Neural crest cell (in vitro differentiated cells): ENCODE measurements at regions not wholly inside any gene's neighbourhood (a gene's known extent, or its start where the extent isn't known, plus 50 kb on each side); places are given as distances from the start of the nearest gene placed in this dataset.

Source experiments
- DNase-seq: peaks from one replicate; pipeline ENCODE4 v3.0.0; 2021; ENCODE audit warnings: low read depth, mixed read lengths, low spot score
- H3K27ac Mint-ChIP-seq: one replicate; pipeline ENCODE4 v1.8.0; 2021; ENCODE audit warnings: mild to moderate bottlenecking, mixed read lengths; ENCODE audit not compliant: unreplicated experiment
- H3K27me3 Mint-ChIP-seq: 2 replicates; pipeline ENCODE4 v1.8.0; 2021; ENCODE audit warnings: low read depth, mild to moderate bottlenecking, mixed read lengths
- H3K36me3 Mint-ChIP-seq: 2 replicates; pipeline ENCODE4 v1.8.0; 2021; ENCODE audit warnings: low read depth, mild to moderate bottlenecking, mixed read lengths
- H3K4me1 Mint-ChIP-seq: 2 replicates; pipeline ENCODE4 v1.8.0; 2021; ENCODE audit warnings: mixed read lengths
- H3K4me3 Mint-ChIP-seq: one replicate; pipeline ENCODE4 v1.8.0; 2021; ENCODE audit warnings: mild to moderate bottlenecking, mixed read lengths
- H3K9me3 Mint-ChIP-seq: 2 replicates; pipeline ENCODE4 v1.8.0; 2021; ENCODE audit warnings: mixed read lengths
- CTCF ChIP-seq: fragments of 200-600 bp; sonication (generic); conservative IDR thresholded peaks from 2 replicates; pipeline ENCODE4 v1.5.0; 2021; ENCODE audit warnings: antibody characterized with exemption, mild to moderate bottlenecking

DNA sequence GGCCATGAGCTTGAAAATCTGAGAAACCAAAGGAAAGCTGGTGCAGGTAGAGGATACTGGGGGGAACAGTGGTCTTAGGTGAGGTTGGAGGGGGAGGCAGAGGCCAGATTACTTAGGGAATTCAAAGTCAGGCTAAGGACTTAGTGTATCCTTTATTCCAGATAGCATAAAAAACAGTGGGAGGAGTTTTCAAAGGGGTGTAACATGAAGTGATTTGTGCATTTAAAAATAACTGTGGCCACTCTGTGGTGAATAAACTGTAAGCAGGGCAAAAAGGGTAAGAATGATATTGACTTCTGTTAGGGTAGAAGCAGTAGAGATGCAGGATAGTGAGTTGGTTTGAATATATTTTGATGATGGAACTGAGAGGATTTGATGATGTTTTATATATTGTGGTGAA, 313.2 kb downstream of the EMP1 start:
- no peak overlapping the region for H3K27ac Mint-ChIP-seq
- no peak for DNase-seq
- no peaks in the 10 kb centered on the region for H3K4me1 Mint-ChIP-seq
- no peak for TF ChIP-seq CTCF
- H3K4me3 Mint-ChIP-seq: no peak overlapping the region
- H3K36me3 Mint-ChIP-seq: peaks cover 4% of the 10 kb centered on the region
- H3K9me3 Mint-ChIP-seq: peaks cover 3% of the 10 kb centered on the region
- H3K27me3 Mint-ChIP-seq: no peaks in the 10 kb centered on the region

- H3K4me3 Mint-ChIP-seq: no peak overlapping the region
- H3K9me3 Mint-ChIP-seq: no peaks in the 10 kb centered on the region
- H3K27ac Mint-ChIP-seq: no peak overlapping the region
- H3K27me3 Mint-ChIP-seq: no peaks in the 10 kb centered on the region
- TF ChIP-seq CTCF: no peak
- H3K4me1 Mint-ChIP-seq: no peaks in the 10 kb centered on the region
- DNase-seq: no peak
- H3K36me3 Mint-ChIP-seq: no peaks in the 10 kb centered on the region
Observed at GRCh38 chr12:13505636-13506035, 309.1 kb downstream of the EMP1 start.

DNA sequence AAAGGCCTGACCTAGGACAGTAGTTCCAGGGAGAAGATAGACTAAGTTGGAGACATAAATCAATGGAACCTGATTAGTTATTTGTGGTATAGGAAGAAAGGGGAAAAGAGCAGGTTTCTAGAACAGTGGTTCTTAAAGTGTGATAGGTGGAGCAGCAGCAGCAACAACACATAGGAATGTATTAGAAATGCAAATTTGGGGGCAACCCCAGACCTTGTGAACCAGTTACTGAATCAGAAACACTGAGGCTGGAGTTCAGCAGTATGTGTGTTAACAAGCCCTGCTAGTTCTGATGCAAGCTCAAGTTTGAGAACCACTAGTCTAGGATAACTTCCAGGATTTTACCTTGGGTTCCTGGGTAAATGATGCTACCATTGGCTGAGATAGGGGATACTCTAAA, 308.7 kb downstream of the EMP1 start:
- Mint-ChIP-seq H3K27ac (no peak overlapping the region), H3K27me3 (no peaks in the 10 kb centered on the region), H3K4me1 (no peaks in the 10 kb centered on the region), H3K4me3 (no peak overlapping the region), H3K9me3 (no peaks in the 10 kb centered on the region), H3K36me3 (no peaks in the 10 kb centered on the region)
- TF ChIP-seq CTCF: no peak
- no peak for DNase-seq

GRCh38 chr12:13504736-13505135, 308.2 kb downstream of the EMP1 start:
- H3K4me3 Mint-ChIP-seq: no peak overlapping the region
- no peaks in the 10 kb centered on the region for H3K4me1 Mint-ChIP-seq
- no peak for TF ChIP-seq CTCF
- H3K27me3 Mint-ChIP-seq: no peaks in the 10 kb centered on the region
- no peaks in the 10 kb centered on the region for H3K9me3 Mint-ChIP-seq
- no peaks in the 10 kb centered on the region for H3K36me3 Mint-ChIP-seq
- no peak for DNase-seq
- no peak overlapping the region for H3K27ac Mint-ChIP-seq

- Mint-ChIP-seq H3K4me3 (no peak overlapping the region), H3K4me1 (no peaks in the 10 kb centered on the region), H3K27me3 (no peaks in the 10 kb centered on the region), H3K36me3 (no peaks in the 10 kb centered on the region), H3K27ac (no peak overlapping the region), H3K9me3 (no peaks in the 10 kb centered on the region)
- DNase-seq: no peak
- no peak for TF ChIP-seq CTCF
Observed at GRCh38 chr12:13504074-13504473, 307.5 kb downstream of the EMP1 start.
